ENCODE measurements at regions not wholly inside any gene's neighbourhood (a gene's known extent, or its start where the extent isn't known, plus 50 kb on each side); places are given as distances from the start of the nearest gene placed in this dataset.

DNA sequence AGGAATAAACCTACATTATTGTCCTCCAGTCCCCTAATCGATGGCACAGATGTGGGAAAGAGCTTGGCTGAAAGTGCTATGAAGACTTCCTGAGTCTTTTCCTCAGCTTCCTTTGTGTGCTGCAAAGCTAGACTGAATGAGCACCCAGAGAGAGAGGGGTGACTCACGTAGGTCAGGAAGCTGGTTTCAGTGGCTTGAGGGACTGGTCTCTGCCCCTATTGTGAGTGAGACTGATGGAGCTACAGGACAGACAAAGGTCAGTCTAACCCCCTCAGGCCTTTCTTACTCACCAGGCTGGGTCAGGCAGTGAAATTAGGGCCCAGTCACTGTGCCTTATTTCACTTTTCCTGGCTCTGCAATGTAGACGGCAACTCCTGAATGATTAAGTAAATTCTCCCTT lies 171.1 kb upstream of the GRB10 start:
- Histone ChIP-seq H3K9ac (ENCODE audit: low read depth in 1 of 2, low read length in 2 of 2) (no peak overlapping the region), H3K9me3 (ENCODE audit: control insufficient read depth in 1 of 2, low read length in 2 of 2) (no peaks in the 10 kb centered on the region), H3K4me1 (ENCODE audit: control insufficient read depth in 1 of 2, insufficient read depth in 2 of 2, low read length in 2 of 2) (peaks cover 0 to 5% of the 10 kb centered on the region in 2 donors), H3K27ac (ENCODE audit: low read depth, low read length) (no peak overlapping the region), H3K27me3 (ENCODE audit: control insufficient read depth in 1 of 2, insufficient read depth in 2 of 2, low read length in 2 of 2) (no peaks in the 10 kb centered on the region), H3K36me3 (ENCODE audit: control insufficient read depth in 1 of 2, insufficient read depth in 2 of 2, low read length in 2 of 2) (no peaks in the 10 kb centered on the region), H3K4me3 (ENCODE audit: low read depth in 1 of 2, low read length in 2 of 2) (no peak overlapping the region)

DNA sequence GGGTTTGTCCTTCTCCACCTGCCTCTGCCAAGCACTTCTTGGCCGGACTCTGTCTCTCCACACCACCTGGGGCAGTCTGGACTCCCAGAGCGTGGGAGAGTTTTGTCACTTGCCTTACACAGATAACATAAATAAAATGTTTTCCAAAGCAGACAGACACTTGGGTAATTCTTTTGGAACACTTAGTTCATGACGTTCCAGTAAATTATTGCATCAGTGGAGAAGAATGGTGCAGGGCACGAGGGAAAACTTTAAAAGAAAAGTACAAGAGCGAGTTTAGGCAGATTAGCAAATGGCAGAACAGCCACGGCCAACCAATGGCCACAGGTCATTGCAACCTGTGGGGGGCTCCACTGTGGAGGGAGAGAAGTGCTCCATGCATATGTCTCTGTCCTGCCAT lies 170.6 kb upstream of the GRB10 start:
- no peak overlapping the region for H3K9ac ChIP-seq (ENCODE audit: low read depth in 1 of 2, low read length in 2 of 2)
- no peak overlapping the region for H3K27ac ChIP-seq (ENCODE audit: low read depth, low read length)
- peaks cover 0 to 5% of the 10 kb centered on the region in 2 donors for H3K4me1 ChIP-seq (ENCODE audit: control insufficient read depth in 1 of 2, insufficient read depth in 2 of 2, low read length in 2 of 2)

DNA sequence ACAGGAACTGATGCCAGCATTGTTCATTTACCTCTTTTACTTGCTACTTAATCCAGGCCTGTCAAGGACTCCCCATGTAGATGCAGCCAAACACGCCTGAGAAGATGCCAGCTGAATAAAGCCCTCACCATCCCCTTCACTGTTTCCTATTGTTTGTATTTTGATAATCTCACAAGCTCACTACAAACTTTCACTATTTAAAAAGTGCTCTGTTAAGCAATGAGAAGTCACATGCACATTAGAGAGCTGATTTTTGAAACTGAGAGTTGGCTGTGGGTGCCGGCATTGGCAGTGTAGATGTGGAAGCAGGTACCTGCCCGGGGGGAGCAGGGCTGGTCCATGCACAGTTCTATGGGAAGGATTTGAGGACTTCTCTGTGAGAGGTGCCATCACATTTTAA lies 169.8 kb upstream of the GRB10 start:
- H3K36me3 ChIP-seq (ENCODE audit: control insufficient read depth in 1 of 2, insufficient read depth in 2 of 2, low read length in 2 of 2) = no peaks in the 10 kb centered on the region
- no peak overlapping the region for H3K9ac ChIP-seq (ENCODE audit: low read depth in 1 of 2, low read length in 2 of 2)
- no peaks in the 10 kb centered on the region for H3K9me3 ChIP-seq (ENCODE audit: control insufficient read depth in 1 of 2, low read length in 2 of 2)
- H3K27ac ChIP-seq (ENCODE audit: low read depth, low read length) = no peak overlapping the region
- H3K27me3 ChIP-seq (ENCODE audit: control insufficient read depth in 1 of 2, insufficient read depth in 2 of 2, low read length in 2 of 2) = no peaks in the 10 kb centered on the region
- H3K4me3 ChIP-seq (ENCODE audit: low read depth in 1 of 2, low read length in 2 of 2) = no peak overlapping the region
- no peaks in the 10 kb centered on the region for H3K4me1 ChIP-seq (ENCODE audit: control insufficient read depth in 1 of 2, insufficient read depth in 2 of 2, low read length in 2 of 2)

More for the DNA sequence above, 170.6 kb upstream of the GRB10 start:
- no peaks in the 10 kb centered on the region for H3K36me3 ChIP-seq (ENCODE audit: control insufficient read depth in 1 of 2, insufficient read depth in 2 of 2, low read length in 2 of 2)
- no peaks in the 10 kb centered on the region for H3K9me3 ChIP-seq (ENCODE audit: control insufficient read depth in 1 of 2, low read length in 2 of 2)
- no peak overlapping the region for H3K4me3 ChIP-seq (ENCODE audit: low read depth in 1 of 2, low read length in 2 of 2)
- H3K27me3 ChIP-seq (ENCODE audit: control insufficient read depth in 1 of 2, insufficient read depth in 2 of 2, low read length in 2 of 2) = no peaks in the 10 kb centered on the region

GRCh38 chr7:50952120-50952519 lies 169.4 kb upstream of the GRB10 start:
- Histone ChIP-seq H3K9ac (ENCODE audit: low read depth in 1 of 2, low read length in 2 of 2) (no peak overlapping the region), H3K9me3 (ENCODE audit: control insufficient read depth in 1 of 2, low read length in 2 of 2) (no peaks in the 10 kb centered on the region), H3K4me3 (ENCODE audit: low read depth in 1 of 2, low read length in 2 of 2) (no peak overlapping the region), H3K27me3 (ENCODE audit: control insufficient read depth in 1 of 2, insufficient read depth in 2 of 2, low read length in 2 of 2) (no peaks in the 10 kb centered on the region), H3K36me3 (ENCODE audit: control insufficient read depth in 1 of 2, insufficient read depth in 2 of 2, low read length in 2 of 2) (no peaks in the 10 kb centered on the region), H3K4me1 (ENCODE audit: control insufficient read depth in 1 of 2, insufficient read depth in 2 of 2, low read length in 2 of 2) (no peaks in the 10 kb centered on the region), H3K27ac (ENCODE audit: low read depth, low read length) (no peak overlapping the region)

DNA sequence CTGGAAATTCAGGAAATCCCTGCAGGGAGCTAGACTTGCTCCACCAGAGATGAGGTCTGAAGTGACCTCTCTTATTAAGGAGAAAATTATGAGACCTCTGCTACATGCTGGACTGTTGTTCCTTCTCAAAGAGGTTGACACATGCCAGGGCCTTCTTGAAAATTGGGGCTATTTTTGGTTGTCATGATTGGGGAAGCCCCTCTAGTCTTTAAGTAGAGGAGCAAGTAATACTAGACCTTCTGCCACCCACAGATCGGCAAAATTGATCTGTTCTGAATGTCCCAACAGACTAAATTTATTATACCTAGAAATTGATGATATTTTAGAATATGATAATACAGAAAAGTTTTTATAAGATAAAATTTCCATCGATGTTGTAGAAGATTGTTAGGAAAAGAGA lies 160.8 kb upstream of the GRB10 start:
- no peak overlapping the region for H3K27ac ChIP-seq (ENCODE audit: low read depth, low read length)
- H3K9ac ChIP-seq (ENCODE audit: low read depth in 1 of 2, low read length in 2 of 2) = no peak overlapping the region
- H3K36me3 ChIP-seq (ENCODE audit: control insufficient read depth in 1 of 2, insufficient read depth in 2 of 2, low read length in 2 of 2) = no peaks in the 10 kb centered on the region
- H3K4me3 ChIP-seq (ENCODE audit: low read depth in 1 of 2, low read length in 2 of 2) = no peak overlapping the region
- H3K27me3 ChIP-seq (ENCODE audit: control insufficient read depth in 1 of 2, insufficient read depth in 2 of 2, low read length in 2 of 2) = no peaks in the 10 kb centered on the region
- H3K9me3 ChIP-seq (ENCODE audit: control insufficient read depth in 1 of 2, low read length in 2 of 2) = no peaks in the 10 kb centered on the region
- H3K4me1 ChIP-seq (ENCODE audit: control insufficient read depth in 1 of 2, insufficient read depth in 2 of 2, low read length in 2 of 2) = no peaks in the 10 kb centered on the region

DNA sequence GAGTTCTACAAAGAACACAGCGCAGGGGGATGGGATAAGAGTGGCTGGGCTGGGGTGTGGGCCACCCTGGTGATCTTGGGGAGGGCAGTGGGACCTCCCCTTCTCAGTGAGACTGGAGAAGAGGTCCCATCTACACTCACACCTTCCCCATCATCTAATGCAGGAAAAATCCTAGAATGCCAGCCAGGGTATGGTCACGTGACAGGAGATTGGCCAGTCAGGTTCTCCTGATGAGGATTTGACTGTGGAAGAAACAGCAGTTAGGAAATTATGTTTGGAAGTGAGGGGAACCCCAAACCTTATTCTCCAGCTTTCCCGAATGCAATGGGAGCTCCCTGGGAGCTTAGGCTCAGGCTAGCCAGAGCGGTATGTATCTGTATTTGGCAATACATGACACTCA lies 158.8 kb upstream of the GRB10 start:
- no peaks in the 10 kb centered on the region for H3K36me3 ChIP-seq (ENCODE audit: control insufficient read depth in 1 of 2, insufficient read depth in 2 of 2, low read length in 2 of 2)
- H3K9me3 ChIP-seq (ENCODE audit: control insufficient read depth in 1 of 2, low read length in 2 of 2) = no peaks in the 10 kb centered on the region
- H3K9ac ChIP-seq (ENCODE audit: low read depth in 1 of 2, low read length in 2 of 2) = no peak overlapping the region
- H3K4me1 ChIP-seq (ENCODE audit: control insufficient read depth in 1 of 2, insufficient read depth in 2 of 2, low read length in 2 of 2) = no peaks in the 10 kb centered on the region
- no peaks in the 10 kb centered on the region for H3K27me3 ChIP-seq (ENCODE audit: control insufficient read depth in 1 of 2, insufficient read depth in 2 of 2, low read length in 2 of 2)
- no peak overlapping the region for H3K4me3 ChIP-seq (ENCODE audit: low read depth in 1 of 2, low read length in 2 of 2)
- no peak overlapping the region for H3K27ac ChIP-seq (ENCODE audit: low read depth, low read length)

DNA sequence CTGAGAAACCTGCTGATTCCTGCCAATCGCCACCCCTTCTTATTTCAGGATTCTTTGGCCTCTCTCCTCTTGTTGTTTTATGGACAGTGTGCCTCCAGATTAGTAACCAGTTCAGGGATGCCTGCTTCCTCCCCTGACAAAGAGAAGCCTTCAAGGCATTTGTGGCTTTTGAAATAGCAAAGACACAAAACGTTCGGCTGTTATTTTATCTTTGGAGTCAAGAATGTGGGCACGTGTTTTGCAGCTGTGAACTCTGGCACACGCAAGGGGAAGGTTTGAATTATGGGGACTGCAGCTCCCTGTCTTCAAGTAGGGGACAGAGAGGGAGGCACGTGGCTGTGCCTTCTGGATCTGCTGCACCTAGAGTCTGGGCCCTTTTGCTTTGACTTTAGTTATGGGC lies 157.9 kb upstream of the GRB10 start:
- H3K27ac ChIP-seq (ENCODE audit: low read depth, low read length) = no peak overlapping the region
- H3K9ac ChIP-seq (ENCODE audit: low read depth in 1 of 2, low read length in 2 of 2) = no peak overlapping the region
- no peaks in the 10 kb centered on the region for H3K4me1 ChIP-seq (ENCODE audit: control insufficient read depth in 1 of 2, insufficient read depth in 2 of 2, low read length in 2 of 2)
- no peak overlapping the region for H3K4me3 ChIP-seq (ENCODE audit: low read depth in 1 of 2, low read length in 2 of 2)
- H3K9me3 ChIP-seq (ENCODE audit: control insufficient read depth in 1 of 2, low read length in 2 of 2) = no peaks in the 10 kb centered on the region
- no peaks in the 10 kb centered on the region for H3K36me3 ChIP-seq (ENCODE audit: control insufficient read depth in 1 of 2, insufficient read depth in 2 of 2, low read length in 2 of 2)
- H3K27me3 ChIP-seq (ENCODE audit: control insufficient read depth in 1 of 2, insufficient read depth in 2 of 2, low read length in 2 of 2) = no peaks in the 10 kb centered on the region

- no peak overlapping the region for H3K4me3 ChIP-seq (ENCODE audit: low read depth in 1 of 2, low read length in 2 of 2)
- H3K9ac ChIP-seq (ENCODE audit: low read depth in 1 of 2, low read length in 2 of 2) = no peak overlapping the region
- H3K9me3 ChIP-seq (ENCODE audit: control insufficient read depth in 1 of 2, low read length in 2 of 2) = no peaks in the 10 kb centered on the region
- H3K27ac ChIP-seq (ENCODE audit: low read depth, low read length) = no peak overlapping the region
- no peaks in the 10 kb centered on the region for H3K4me1 ChIP-seq (ENCODE audit: control insufficient read depth in 1 of 2, insufficient read depth in 2 of 2, low read length in 2 of 2)
- no peaks in the 10 kb centered on the region for H3K27me3 ChIP-seq (ENCODE audit: control insufficient read depth in 1 of 2, insufficient read depth in 2 of 2, low read length in 2 of 2)
- H3K36me3 ChIP-seq (ENCODE audit: control insufficient read depth in 1 of 2, insufficient read depth in 2 of 2, low read length in 2 of 2) = no peaks in the 10 kb centered on the region
These were observed 156.3 kb upstream of the GRB10 start for GRCh38 chr7:50939021-50939420.

GRCh38 chr7:50937727-50938126 lies 155.0 kb upstream of the GRB10 start:
- Histone ChIP-seq H3K36me3 (ENCODE audit: control insufficient read depth in 1 of 2, insufficient read depth in 2 of 2, low read length in 2 of 2) (no peaks in the 10 kb centered on the region), H3K27ac (ENCODE audit: low read depth, low read length) (no peak overlapping the region), H3K9ac (ENCODE audit: low read depth in 1 of 2, low read length in 2 of 2) (no peak overlapping the region), H3K27me3 (ENCODE audit: control insufficient read depth in 1 of 2, insufficient read depth in 2 of 2, low read length in 2 of 2) (no peaks in the 10 kb centered on the region), H3K9me3 (ENCODE audit: control insufficient read depth in 1 of 2, low read length in 2 of 2) (no peaks in the 10 kb centered on the region), H3K4me1 (ENCODE audit: control insufficient read depth in 1 of 2, insufficient read depth in 2 of 2, low read length in 2 of 2) (no peaks in the 10 kb centered on the region), H3K4me3 (ENCODE audit: low read depth in 1 of 2, low read length in 2 of 2) (no peak overlapping the region)

DNA sequence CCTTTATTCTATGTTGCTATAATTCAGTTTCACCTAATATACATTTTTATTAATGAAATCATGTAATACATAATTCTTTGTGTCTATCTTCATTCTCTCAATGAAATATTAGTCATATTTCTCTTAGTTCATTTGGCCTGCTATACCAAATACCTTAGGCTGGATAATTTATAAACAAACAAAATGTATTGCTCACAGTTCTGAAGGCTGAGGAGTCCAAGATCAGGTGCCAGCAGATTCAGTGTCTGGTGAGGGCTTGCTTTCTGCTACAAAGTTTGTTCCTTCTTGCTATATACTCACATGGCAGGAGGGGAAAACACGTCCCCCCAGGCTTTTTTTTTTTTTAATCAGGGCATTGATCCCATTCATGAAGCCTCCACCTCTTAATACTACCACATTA lies 143.4 kb upstream of the GRB10 start:
- no peaks in the 10 kb centered on the region for H3K9me3 ChIP-seq (ENCODE audit: control insufficient read depth in 1 of 2, low read length in 2 of 2)
- H3K4me1 ChIP-seq (ENCODE audit: control insufficient read depth in 1 of 2, insufficient read depth in 2 of 2, low read length in 2 of 2) = no peaks in the 10 kb centered on the region
- no peak overlapping the region for H3K9ac ChIP-seq (ENCODE audit: low read depth in 1 of 2, low read length in 2 of 2)
- no peak overlapping the region for H3K27ac ChIP-seq (ENCODE audit: low read depth, low read length)
- H3K27me3 ChIP-seq (ENCODE audit: control insufficient read depth in 1 of 2, insufficient read depth in 2 of 2, low read length in 2 of 2) = no peaks in the 10 kb centered on the region
- H3K36me3 ChIP-seq (ENCODE audit: control insufficient read depth in 1 of 2, insufficient read depth in 2 of 2, low read length in 2 of 2) = no peaks in the 10 kb centered on the region
- no peak overlapping the region for H3K4me3 ChIP-seq (ENCODE audit: low read depth in 1 of 2, low read length in 2 of 2)

- no peaks in the 10 kb centered on the region for H3K27me3 ChIP-seq (ENCODE audit: control insufficient read depth in 1 of 2, insufficient read depth in 2 of 2, low read length in 2 of 2)
- no peak overlapping the region for H3K27ac ChIP-seq (ENCODE audit: low read depth, low read length)
- no peaks in the 10 kb centered on the region for H3K9me3 ChIP-seq (ENCODE audit: control insufficient read depth in 1 of 2, low read length in 2 of 2)
- H3K4me1 ChIP-seq (ENCODE audit: control insufficient read depth in 1 of 2, insufficient read depth in 2 of 2, low read length in 2 of 2) = no peaks in the 10 kb centered on the region
- H3K36me3 ChIP-seq (ENCODE audit: control insufficient read depth in 1 of 2, insufficient read depth in 2 of 2, low read length in 2 of 2) = no peaks in the 10 kb centered on the region
- no peak overlapping the region for H3K9ac ChIP-seq (ENCODE audit: low read depth in 1 of 2, low read length in 2 of 2)
- H3K4me3 ChIP-seq (ENCODE audit: low read depth in 1 of 2, low read length in 2 of 2) = no peak overlapping the region
These were observed 140.8 kb upstream of the GRB10 start for GRCh38 chr7:50923476-50923875.

Data from duodenal mucosa (tissue), 2 donors.